ENCODE measurements at regions not wholly inside any gene's neighbourhood (a gene's known extent, or its start where the extent isn't known, plus 50 kb on each side); places are given as distances from the start of the nearest gene placed in this dataset.

- in situ Hi-C loops (cut with HindIII; ENCODE audit: low sequenced_read_pairs), result no loop called here
Measured at GRCh38 chr11:92276773-92277172, 52.2 kb downstream of the FAT3 start.

GRCh38 chr11:92277871-92278270 lies 53.3 kb downstream of the FAT3 start:
- in situ Hi-C loops (cut with HindIII; ENCODE audit: low sequenced_read_pairs), result no loop called here

- in situ Hi-C loops (cut with HindIII; ENCODE audit: low sequenced_read_pairs), result no loop called here
Measured at GRCh38 chr11:92278791-92279433, 54.3 kb downstream of the FAT3 start.

- in situ Hi-C loops (cut with HindIII; ENCODE audit: low sequenced_read_pairs), result no loop called here
Measured at GRCh38 chr11:92284107-92284506, 59.5 kb downstream of the FAT3 start.

GRCh38 chr11:92284558-92284957 lies 59.9 kb downstream of the FAT3 start:
- in situ Hi-C loops (cut with HindIII; ENCODE audit: low sequenced_read_pairs), result no loop called here

- in situ Hi-C loops (cut with HindIII; ENCODE audit: low sequenced_read_pairs), result no loop called here
Measured at GRCh38 chr11:92285776-92286175, 61.2 kb downstream of the FAT3 start.

GRCh38 chr11:92286709-92287108 lies 62.1 kb downstream of the FAT3 start:
- in situ Hi-C loops (cut with HindIII; ENCODE audit: low sequenced_read_pairs), result no loop called here

GRCh38 chr11:92295175-92296137 lies 70.8 kb downstream of the FAT3 start:
- in situ Hi-C loops (cut with HindIII; ENCODE audit: low sequenced_read_pairs), result no loop called here

- in situ Hi-C loops (cut with HindIII; ENCODE audit: low sequenced_read_pairs), result no loop called here
Measured at GRCh38 chr11:92296138-92296515, 71.5 kb downstream of the FAT3 start.

GRCh38 chr11:92297567-92298553 lies 73.2 kb downstream of the FAT3 start:
- in situ Hi-C loops (cut with HindIII; ENCODE audit: low sequenced_read_pairs), result no loop called here

GRCh38 chr11:92300876-92301275 lies 76.3 kb downstream of the FAT3 start:
- in situ Hi-C loops (cut with HindIII; ENCODE audit: low sequenced_read_pairs), result no loop called here

GRCh38 chr11:92302770-92303169 lies 78.2 kb downstream of the FAT3 start:
- in situ Hi-C loops (cut with HindIII; ENCODE audit: low sequenced_read_pairs), result no loop called here

GRCh38 chr11:92304271-92304670 lies 79.7 kb downstream of the FAT3 start:
- in situ Hi-C loops (cut with HindIII; ENCODE audit: low sequenced_read_pairs), result no loop called here

- in situ Hi-C loops (cut with HindIII; ENCODE audit: low sequenced_read_pairs), result no loop called here
Measured at GRCh38 chr11:92306966-92307510, 82.4 kb downstream of the FAT3 start.

- in situ Hi-C loops (cut with HindIII; ENCODE audit: low sequenced_read_pairs), result no loop called here
Measured at GRCh38 chr11:92308366-92308765, 83.7 kb downstream of the FAT3 start.

- in situ Hi-C loops (cut with HindIII; ENCODE audit: low sequenced_read_pairs), result no loop called here
Measured at GRCh38 chr11:92311616-92312449, 87.2 kb downstream of the FAT3 start.

GRCh38 chr11:92313784-92314183 lies 89.2 kb downstream of the FAT3 start:
- in situ Hi-C loops (cut with HindIII; ENCODE audit: low sequenced_read_pairs), result no loop called here

- in situ Hi-C loops (cut with HindIII; ENCODE audit: low sequenced_read_pairs), result no loop called here
Measured at GRCh38 chr11:92314499-92314898, 89.9 kb downstream of the FAT3 start.

- in situ Hi-C loops (cut with HindIII; ENCODE audit: low sequenced_read_pairs), result no loop called here
Measured at GRCh38 chr11:92316106-92316809, 91.6 kb downstream of the FAT3 start.

Measured in endothelial cell of hepatic sinusoid (primary cell).